HS-27A (cell line): ENCODE measurements at regions not wholly inside any gene's neighbourhood (a gene's known extent, or its start where the extent isn't known, plus 50 kb on each side); places are given as distances from the start of the nearest gene placed in this dataset.

Experiments used
- DNase-seq: peaks from one replicate; pipeline ENCODE4 v3.0.0-alpha.2; 2012; ENCODE audit warnings: low read depth, missing footprints

DNA sequence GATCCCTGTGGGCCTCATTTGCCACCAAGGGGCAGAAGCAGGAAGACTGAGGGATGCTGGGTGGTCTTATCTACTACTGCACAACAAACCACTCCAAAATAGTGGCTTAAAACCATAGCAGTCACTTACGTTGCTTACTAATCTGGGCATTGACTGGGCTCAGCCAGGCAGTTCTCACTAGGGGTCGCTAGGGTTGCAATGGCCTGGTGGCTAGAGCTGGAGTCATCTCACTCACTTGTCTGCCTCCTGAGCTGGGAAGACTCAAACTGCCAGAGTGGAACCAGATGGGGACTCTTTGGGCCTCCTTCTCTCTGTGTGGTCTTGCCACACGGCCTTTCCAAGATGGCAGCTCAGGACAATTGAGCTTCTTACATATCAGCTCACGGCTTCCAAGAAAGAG, 216.3 kb upstream of the BCOR start:
- no peak for DNase-seq

DNA sequence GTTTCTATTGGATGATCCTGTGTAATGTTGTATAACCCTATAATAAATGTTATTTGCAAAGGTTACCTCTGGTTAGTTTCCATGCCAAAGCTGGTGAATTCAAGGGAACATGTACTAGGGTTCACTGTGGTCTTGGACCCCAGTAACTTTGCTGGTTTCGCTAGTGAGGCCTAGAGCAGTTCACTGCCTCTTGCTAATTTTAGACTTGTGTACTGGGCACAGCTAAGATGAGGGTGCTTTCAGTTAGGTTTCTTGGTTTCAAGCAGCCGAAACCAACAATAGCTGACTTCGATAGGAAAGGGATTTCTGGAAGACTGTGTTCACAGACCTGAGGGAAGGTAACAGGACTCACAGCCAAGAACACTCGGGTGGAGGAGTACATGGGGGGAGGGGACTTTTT, 215.5 kb upstream of the BCOR start:
- DNase-seq: no peak

DNA sequence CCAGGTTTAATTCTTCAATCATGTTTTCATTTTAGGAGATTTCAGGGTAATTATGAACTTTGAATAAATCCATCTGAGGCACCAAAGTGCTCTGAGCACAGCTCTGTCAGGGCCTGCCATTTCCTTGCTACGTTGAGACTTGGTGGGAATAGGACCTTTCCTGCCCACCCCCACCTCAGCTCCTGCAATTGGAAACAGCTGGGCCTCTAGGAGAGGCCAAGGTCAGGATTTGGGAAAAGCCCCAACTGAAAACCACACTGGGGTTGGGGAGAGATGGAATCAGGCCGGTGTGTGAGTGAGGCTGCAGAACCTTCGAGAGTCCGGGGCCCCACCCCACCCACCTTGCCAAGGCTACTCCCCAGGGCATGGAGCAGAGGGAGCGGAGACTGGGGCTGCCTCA, 212.7 kb upstream of the BCOR start:
- DNase-seq: no peak

GRCh38 chrX:40310016-40310415, 212.3 kb upstream of the BCOR start:
- no peak for DNase-seq

- no peak for DNase-seq
Observed at GRCh38 chrX:40307871-40308270, 210.1 kb upstream of the BCOR start.

GRCh38 chrX:40304115-40304514, 206.4 kb upstream of the BCOR start:
- DNase-seq: no peak

DNA sequence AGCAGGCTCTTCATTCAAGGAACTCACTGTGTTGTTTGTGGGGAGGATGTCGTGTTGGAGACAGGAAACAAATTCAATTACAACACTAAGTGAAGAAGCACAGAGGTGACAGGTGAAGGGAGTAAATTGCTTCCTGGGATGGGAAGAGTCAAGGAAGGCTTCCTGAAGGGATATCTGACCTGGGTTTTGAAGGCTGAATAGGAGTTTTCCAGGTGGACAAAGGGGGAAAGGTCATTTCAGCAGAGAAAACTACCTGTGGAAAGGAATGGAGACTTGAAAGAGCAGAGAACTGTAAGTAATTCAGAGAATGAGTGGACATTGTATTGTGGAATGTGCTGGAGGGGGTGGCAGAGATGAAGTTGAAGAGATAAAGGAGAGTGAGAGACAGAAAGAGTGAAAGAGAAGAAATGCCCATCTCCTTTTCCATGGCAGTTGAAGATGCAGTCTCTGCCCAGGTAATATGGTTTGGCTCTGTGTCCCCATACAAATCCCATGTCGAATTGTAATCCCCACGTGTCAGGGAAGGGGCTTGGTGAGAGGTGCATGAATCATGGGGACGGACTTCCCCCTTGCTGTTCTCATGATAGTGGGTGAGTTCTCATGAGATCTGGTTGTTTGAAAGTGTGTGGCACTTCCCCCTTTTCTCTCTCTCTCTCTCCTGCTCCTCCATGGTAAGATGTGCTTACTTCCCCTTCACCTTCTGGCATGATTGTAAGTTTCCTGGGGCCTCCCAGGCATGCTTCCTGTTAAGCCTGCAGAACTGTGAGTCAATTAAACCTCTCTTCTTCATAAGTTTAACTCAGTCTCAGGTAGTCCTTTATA, 205.7 kb upstream of the BCOR start:
- no peak for DNase-seq

DNA sequence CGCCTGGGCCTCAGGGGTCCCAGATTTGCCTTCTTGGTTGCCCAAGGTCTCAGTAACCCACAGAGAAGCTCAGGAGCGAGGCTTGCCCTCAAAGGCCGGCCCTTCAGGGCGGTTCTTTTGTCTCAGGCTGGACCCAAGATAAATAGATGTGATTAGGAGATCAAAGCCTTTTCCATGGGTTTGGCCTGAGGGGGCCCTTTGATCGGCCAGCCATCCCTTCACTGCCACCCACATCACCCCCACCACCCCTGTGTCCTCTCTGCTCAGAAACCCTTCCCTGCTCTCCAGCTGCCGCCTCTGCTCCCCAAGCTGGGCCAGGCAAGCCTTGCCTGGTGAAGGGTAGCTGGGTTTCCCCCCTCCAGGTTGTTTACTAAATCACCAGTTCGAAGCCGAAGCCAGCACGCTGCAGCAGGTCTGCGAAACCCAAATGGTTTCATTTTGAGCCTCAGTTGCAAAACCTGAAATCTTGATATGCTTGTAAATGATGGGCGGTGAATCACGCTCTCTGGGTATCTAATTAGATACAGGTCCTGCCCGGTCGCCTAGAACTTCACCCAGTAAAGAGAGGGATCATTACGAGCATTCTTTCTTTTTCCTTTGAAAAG, 202.6 kb upstream of the BCOR start:
- DNase-seq: no peak

DNA sequence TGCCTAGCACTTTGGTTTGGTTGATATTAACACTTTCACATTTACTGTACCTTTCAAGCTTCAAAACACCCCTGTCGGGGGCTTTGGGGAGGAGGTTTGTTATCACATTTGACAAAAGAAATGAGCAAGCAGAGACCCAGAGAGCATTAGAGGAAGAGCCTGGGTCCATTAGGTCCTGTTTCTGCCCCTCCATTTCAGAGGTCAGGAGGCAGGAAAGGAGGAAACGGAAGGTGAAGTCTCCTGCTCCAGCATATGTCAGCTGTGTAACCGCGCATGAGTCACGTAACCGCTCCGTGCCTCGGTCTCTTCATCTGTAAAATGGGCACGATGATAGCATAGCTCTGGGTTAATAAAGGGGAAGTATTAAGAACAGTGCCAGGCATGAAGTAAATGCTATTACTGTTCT, 201.9 kb upstream of the BCOR start:
- DNase-seq: no peak

GRCh38 chrX:40298572-40299479, 201.1 kb upstream of the BCOR start:
- no peak for DNase-seq

DNA sequence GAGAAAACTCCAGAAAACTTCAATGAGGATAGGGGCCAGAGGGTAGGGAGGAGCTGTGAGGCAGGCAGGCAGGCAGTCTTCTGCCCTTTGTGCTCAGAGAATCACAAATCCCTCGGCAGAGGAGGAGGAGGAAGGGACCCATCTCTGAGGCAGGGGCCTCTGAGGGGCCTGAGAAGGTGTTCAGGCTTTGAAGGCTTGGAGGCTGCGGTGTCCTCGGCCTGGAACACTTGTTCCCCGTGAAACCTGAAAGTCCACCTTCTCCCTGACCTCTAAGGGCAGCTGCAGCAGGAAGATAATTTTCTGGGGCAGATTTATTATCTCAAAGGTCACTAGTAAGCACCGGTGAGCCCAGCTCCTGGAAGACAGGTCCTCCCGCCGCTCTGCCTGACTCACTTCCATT, 200.3 kb upstream of the BCOR start:
- DNase-seq: no peak

GRCh38 chrX:40291553-40291952, 193.8 kb upstream of the BCOR start:
- DNase-seq: no peak

GRCh38 chrX:40290517-40290916, 192.8 kb upstream of the BCOR start:
- no peak for DNase-seq

DNA sequence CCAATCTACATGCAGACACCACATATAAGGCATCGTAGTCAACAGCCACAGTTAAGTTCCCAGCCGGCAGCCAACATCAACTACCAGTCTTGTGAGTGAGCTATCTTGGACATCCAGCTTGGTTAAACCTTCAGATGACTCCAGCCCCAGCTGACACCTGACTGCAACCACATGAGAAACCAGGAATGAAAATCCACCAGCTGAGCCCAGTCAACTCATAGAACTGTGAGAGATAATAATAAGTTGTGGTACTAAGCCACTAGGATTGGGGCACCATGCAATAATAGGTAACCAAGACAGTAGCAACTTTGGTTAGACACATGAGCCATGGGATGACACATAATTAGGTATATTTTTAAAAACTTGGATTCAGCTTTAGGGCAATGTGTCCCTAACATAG, 188.1 kb upstream of the BCOR start:
- DNase-seq: no peak

GRCh38 chrX:40284852-40285251, 187.1 kb upstream of the BCOR start:
- DNase-seq: no peak

GRCh38 chrX:40283981-40284380, 186.2 kb upstream of the BCOR start:
- no peak for DNase-seq

DNA sequence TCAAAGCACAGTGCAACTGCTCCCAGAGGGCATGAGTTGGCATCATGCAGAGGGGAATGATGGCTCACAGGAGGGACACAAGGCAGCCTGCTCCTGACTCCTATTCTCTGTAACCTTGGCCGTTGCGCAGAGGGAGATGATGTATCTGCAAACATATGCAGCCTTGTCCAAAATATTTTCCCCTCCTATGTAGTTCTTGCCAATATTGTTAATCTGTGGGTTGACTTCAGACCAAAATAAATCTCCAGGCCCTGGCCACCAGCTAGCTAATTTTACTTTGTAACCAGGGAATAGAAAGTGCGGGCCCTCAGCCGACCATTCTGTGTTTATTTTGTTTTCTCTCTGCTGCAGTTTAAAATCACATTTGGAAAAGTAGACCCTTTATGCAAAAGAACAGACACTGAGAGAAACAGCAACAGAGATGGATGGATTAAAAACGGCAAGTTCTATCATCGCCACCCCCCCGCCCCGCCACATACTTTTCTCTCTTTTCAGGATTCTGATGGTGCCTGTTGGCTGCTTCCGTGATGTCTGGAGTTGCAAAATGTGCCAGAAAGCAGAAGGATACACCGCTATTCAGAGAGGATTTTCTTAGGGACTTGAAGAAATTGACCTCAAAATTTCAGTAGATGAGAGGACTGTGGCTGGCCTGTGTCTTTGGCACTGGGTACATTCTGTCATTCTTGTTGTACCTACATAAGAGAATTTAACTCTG, 185.3 kb upstream of the BCOR start:
- DNase-seq: no peak

- no peak for DNase-seq
Observed at GRCh38 chrX:40282348-40282747, 184.6 kb upstream of the BCOR start.

GRCh38 chrX:40281336-40282005, 183.7 kb upstream of the BCOR start:
- DNase-seq: no peak

- no peak for DNase-seq
Observed at GRCh38 chrX:40279762-40280161, 182.0 kb upstream of the BCOR start.

DNA sequence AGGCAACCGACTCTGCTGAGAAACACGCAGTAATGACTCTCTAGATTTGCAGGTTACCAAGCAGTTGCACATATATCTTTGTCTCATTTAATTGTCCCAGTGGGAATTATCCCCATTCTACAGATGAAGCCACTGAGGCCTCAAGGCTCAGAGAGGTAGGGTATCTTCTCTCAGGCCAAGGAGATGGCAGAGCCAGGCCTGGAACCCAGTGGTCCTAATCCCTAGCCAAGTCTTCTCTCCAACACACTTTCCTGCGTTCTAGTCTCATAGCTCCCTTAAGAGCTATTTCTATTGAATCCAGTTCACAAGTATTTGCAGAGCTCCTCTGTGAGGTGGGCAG, 181.3 kb upstream of the BCOR start:
- no peak for DNase-seq
